ENCODE measurements at regions not wholly inside any gene's neighbourhood (a gene's known extent, or its start where the extent isn't known, plus 50 kb on each side); places are given as distances from the start of the nearest gene placed in this dataset.

GRCh38 chr1:90557706-90558105, 159.4 kb downstream of the BARHL2 start:
- no peaks in the 10 kb centered on the region for H3K4me1 ChIP-seq (ENCODE audit: control insufficient read depth, insufficient read depth, low read length)

GRCh38 chr1:90550626-90551406, 166.3 kb downstream of the BARHL2 start:
- Histone ChIP-seq H3K9me3 (ENCODE audit: control insufficient read depth, low read length) (no peaks in the 10 kb centered on the region), H3K4me3 (ENCODE audit: low read length) (no peak overlapping the region), H3K36me3 (ENCODE audit: control insufficient read depth, insufficient read depth, low read length) (no peaks in the 10 kb centered on the region)

More at GRCh38 chr1:90557706-90558105, 159.4 kb downstream of the BARHL2 start:
- Histone ChIP-seq H3K27me3 (ENCODE audit: control insufficient read depth, insufficient read depth, low read length) (no peaks in the 10 kb centered on the region), H3K4me3 (ENCODE audit: low read length) (no peak overlapping the region), H3K9ac (ENCODE audit: low read length) (no peak overlapping the region), H3K36me3 (ENCODE audit: control insufficient read depth, insufficient read depth, low read length) (no peaks in the 10 kb centered on the region), H3K9me3 (ENCODE audit: control insufficient read depth, low read length) (no peaks in the 10 kb centered on the region)

GRCh38 chr1:90544356-90544755, 172.7 kb downstream of the BARHL2 start:
- no peaks in the 10 kb centered on the region for H3K4me1 ChIP-seq (ENCODE audit: control insufficient read depth, insufficient read depth, low read length)
- H3K9ac ChIP-seq (ENCODE audit: low read length): no peak overlapping the region
- no peak overlapping the region for H3K4me3 ChIP-seq (ENCODE audit: low read length)
- no peaks in the 10 kb centered on the region for H3K27me3 ChIP-seq (ENCODE audit: control insufficient read depth, insufficient read depth, low read length)
- H3K9me3 ChIP-seq (ENCODE audit: control insufficient read depth, low read length): no peaks in the 10 kb centered on the region
- H3K36me3 ChIP-seq (ENCODE audit: control insufficient read depth, insufficient read depth, low read length): no peaks in the 10 kb centered on the region

More at GRCh38 chr1:90550626-90551406, 166.3 kb downstream of the BARHL2 start:
- H3K27me3 ChIP-seq (ENCODE audit: control insufficient read depth, insufficient read depth, low read length): no peaks in the 10 kb centered on the region
- no peak overlapping the region for H3K9ac ChIP-seq (ENCODE audit: low read length)
- H3K4me1 ChIP-seq (ENCODE audit: control insufficient read depth, insufficient read depth, low read length): no peaks in the 10 kb centered on the region

GRCh38 chr1:90537606-90538362, 179.3 kb downstream of the BARHL2 start:
- H3K27me3 ChIP-seq (ENCODE audit: control insufficient read depth, insufficient read depth, low read length): no peaks in the 10 kb centered on the region
- no peaks in the 10 kb centered on the region for H3K4me1 ChIP-seq (ENCODE audit: control insufficient read depth, insufficient read depth, low read length)
- no peak overlapping the region for H3K4me3 ChIP-seq (ENCODE audit: low read length)
- H3K36me3 ChIP-seq (ENCODE audit: control insufficient read depth, insufficient read depth, low read length): no peaks in the 10 kb centered on the region
- H3K9ac ChIP-seq (ENCODE audit: low read length): no peak overlapping the region
- no peaks in the 10 kb centered on the region for H3K9me3 ChIP-seq (ENCODE audit: control insufficient read depth, low read length)

DNA sequence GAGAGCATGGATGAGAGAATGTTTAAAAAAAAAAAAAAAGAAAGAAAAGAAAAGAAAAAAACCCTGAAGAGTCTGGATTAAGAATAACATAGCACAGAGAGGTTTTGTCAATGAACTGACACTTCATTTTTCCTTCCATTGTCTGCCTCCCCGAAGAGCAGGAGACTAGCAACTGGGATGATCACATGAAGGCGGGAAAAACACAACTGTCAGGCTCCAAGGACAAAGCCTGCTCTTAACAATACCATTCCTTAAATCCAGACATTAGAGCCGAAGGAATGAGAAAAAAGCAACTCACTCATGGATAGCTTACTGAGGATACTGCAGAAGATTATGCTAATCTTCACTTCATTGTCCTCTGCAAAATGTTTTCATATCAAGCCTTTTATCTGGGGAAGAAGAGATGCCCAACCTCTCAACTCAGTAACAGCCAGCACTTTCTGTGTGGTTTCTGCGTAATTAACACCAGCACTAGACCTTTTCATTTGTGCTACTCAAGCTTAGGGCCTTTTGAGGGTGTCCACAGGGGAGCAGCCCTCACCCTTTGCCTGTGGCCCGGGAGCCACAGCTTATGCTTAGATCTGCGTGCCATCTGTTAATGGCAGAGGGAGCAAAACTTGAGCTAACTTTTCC, 182.3 kb downstream of the BARHL2 start:
- no peaks in the 10 kb centered on the region for H3K9me3 ChIP-seq (ENCODE audit: control insufficient read depth, low read length)
- no peaks in the 10 kb centered on the region for H3K36me3 ChIP-seq (ENCODE audit: control insufficient read depth, insufficient read depth, low read length)
- no peaks in the 10 kb centered on the region for H3K4me1 ChIP-seq (ENCODE audit: control insufficient read depth, insufficient read depth, low read length)
- H3K4me3 ChIP-seq (ENCODE audit: low read length): no peak overlapping the region
- no peak overlapping the region for H3K9ac ChIP-seq (ENCODE audit: low read length)
- no peaks in the 10 kb centered on the region for H3K27me3 ChIP-seq (ENCODE audit: control insufficient read depth, insufficient read depth, low read length)

DNA sequence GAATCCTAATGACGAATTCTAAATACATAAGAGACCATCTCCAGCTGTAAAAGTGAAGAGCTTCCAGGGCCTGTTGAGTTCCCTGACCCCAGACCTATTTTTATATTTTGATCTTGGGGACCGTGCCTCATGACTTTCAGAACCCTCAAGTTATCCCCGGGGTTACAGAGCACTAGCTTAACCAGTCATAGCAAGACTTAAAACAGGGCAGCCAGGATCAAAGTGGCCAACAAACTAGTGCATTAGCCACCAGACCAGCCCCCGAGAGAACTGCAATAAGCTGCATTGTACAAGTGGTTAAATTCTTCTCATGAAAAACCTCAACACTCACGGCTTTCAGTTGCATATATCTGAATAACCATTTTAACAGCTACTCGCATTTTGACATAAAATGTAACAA, 183.0 kb downstream of the BARHL2 start:
- Histone ChIP-seq H3K9me3 (ENCODE audit: control insufficient read depth, low read length) (no peaks in the 10 kb centered on the region), H3K4me3 (ENCODE audit: low read length) (no peak overlapping the region), H3K4me1 (ENCODE audit: control insufficient read depth, insufficient read depth, low read length) (no peaks in the 10 kb centered on the region), H3K36me3 (ENCODE audit: control insufficient read depth, insufficient read depth, low read length) (no peaks in the 10 kb centered on the region), H3K9ac (ENCODE audit: low read length) (no peak overlapping the region), H3K27me3 (ENCODE audit: control insufficient read depth, insufficient read depth, low read length) (no peaks in the 10 kb centered on the region)

GRCh38 chr1:90526954-90527353, 190.1 kb downstream of the BARHL2 start:
- Histone ChIP-seq H3K9me3 (ENCODE audit: control insufficient read depth, low read length) (no peaks in the 10 kb centered on the region), H3K4me1 (ENCODE audit: control insufficient read depth, insufficient read depth, low read length) (no peaks in the 10 kb centered on the region), H3K9ac (ENCODE audit: low read length) (no peak overlapping the region), H3K36me3 (ENCODE audit: control insufficient read depth, insufficient read depth, low read length) (no peaks in the 10 kb centered on the region), H3K27me3 (ENCODE audit: control insufficient read depth, insufficient read depth, low read length) (no peaks in the 10 kb centered on the region), H3K4me3 (ENCODE audit: low read length) (no peak overlapping the region)

DNA sequence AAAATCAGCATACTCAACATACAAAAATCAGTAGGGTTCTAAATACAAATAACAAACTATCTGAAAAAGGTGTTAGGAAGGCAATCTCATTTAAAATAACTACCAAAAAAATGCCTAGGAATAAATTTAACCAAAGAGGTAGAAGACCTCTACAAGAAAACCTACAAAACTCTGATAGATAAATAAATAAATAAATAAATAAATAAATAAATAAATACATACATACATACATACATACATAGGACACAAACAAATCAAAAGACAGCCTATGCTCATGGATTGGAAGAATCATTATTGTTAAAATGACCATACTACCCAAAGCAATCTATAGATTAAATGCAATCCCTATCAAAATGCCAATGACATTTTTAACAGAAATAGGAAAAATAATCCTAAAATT, 194.7 kb downstream of the BARHL2 start:
- H3K9ac ChIP-seq (ENCODE audit: low read length): no peak overlapping the region
- H3K9me3 ChIP-seq (ENCODE audit: control insufficient read depth, low read length): no peaks in the 10 kb centered on the region
- no peaks in the 10 kb centered on the region for H3K4me1 ChIP-seq (ENCODE audit: control insufficient read depth, insufficient read depth, low read length)
- H3K4me3 ChIP-seq (ENCODE audit: low read length): no peak overlapping the region
- no peaks in the 10 kb centered on the region for H3K36me3 ChIP-seq (ENCODE audit: control insufficient read depth, insufficient read depth, low read length)
- no peaks in the 10 kb centered on the region for H3K27me3 ChIP-seq (ENCODE audit: control insufficient read depth, insufficient read depth, low read length)

DNA sequence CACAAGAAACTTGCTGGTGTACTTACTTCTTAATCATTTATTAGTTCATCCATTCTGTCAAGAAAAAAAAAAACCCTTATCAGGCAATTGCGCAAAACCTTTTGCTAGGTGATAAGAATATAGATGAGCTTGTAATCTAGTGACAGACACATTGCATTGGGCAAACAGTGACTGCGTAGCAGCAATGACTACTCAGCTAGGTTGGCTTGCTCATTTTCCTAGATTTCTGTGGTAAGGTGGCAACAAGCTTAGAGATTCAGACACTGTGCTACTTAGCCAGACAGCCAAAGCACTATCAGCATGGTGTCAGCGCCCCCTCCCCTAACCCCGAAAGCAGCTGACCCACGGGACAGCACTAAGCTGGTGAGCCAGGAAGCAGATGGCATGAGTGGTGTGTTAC, 203.1 kb downstream of the BARHL2 start:
- H3K36me3 ChIP-seq (ENCODE audit: control insufficient read depth, insufficient read depth, low read length): no peaks in the 10 kb centered on the region
- H3K27me3 ChIP-seq (ENCODE audit: control insufficient read depth, insufficient read depth, low read length): no peaks in the 10 kb centered on the region
- no peak overlapping the region for H3K4me3 ChIP-seq (ENCODE audit: low read length)
- H3K9me3 ChIP-seq (ENCODE audit: control insufficient read depth, low read length): no peaks in the 10 kb centered on the region
- peaks cover 7% of the 10 kb centered on the region for H3K4me1 ChIP-seq (ENCODE audit: control insufficient read depth, insufficient read depth, low read length)
- no peak overlapping the region for H3K9ac ChIP-seq (ENCODE audit: low read length)

GRCh38 chr1:90512441-90512840, 204.7 kb downstream of the BARHL2 start:
- Histone ChIP-seq H3K36me3 (ENCODE audit: control insufficient read depth, insufficient read depth, low read length) (no peaks in the 10 kb centered on the region), H3K9me3 (ENCODE audit: control insufficient read depth, low read length) (no peaks in the 10 kb centered on the region), H3K4me1 (ENCODE audit: control insufficient read depth, insufficient read depth, low read length) (peaks cover 15% of the 10 kb centered on the region), H3K4me3 (ENCODE audit: low read length) (no peak overlapping the region), H3K27me3 (ENCODE audit: control insufficient read depth, insufficient read depth, low read length) (no peaks in the 10 kb centered on the region), H3K9ac (ENCODE audit: low read length) (no peak overlapping the region)

- H3K4me1 ChIP-seq (ENCODE audit: control insufficient read depth, insufficient read depth, low read length): peaks cover 15% of the 10 kb centered on the region
- H3K27me3 ChIP-seq (ENCODE audit: control insufficient read depth, insufficient read depth, low read length): no peaks in the 10 kb centered on the region
- no peaks in the 10 kb centered on the region for H3K36me3 ChIP-seq (ENCODE audit: control insufficient read depth, insufficient read depth, low read length)
- no peak overlapping the region for H3K4me3 ChIP-seq (ENCODE audit: low read length)
- no peak overlapping the region for H3K9ac ChIP-seq (ENCODE audit: low read length)
- no peaks in the 10 kb centered on the region for H3K9me3 ChIP-seq (ENCODE audit: control insufficient read depth, low read length)
Measured at GRCh38 chr1:90510143-90510542, 207.0 kb downstream of the BARHL2 start.

All from mucosa of stomach (tissue), 1 donor.